Endothelial cell of umbilical vein (primary cell): ENCODE measurements at regions not wholly inside any gene's neighbourhood (a gene's known extent, or its start where the extent isn't known, plus 50 kb on each side); places are given as distances from the start of the nearest gene placed in this dataset.

Source experiments
- EZH2 ChIP-seq: IDR thresholded peaks from 2 replicates; pipeline ENCODE4 v1.6.1; 2012; ENCODE audit warnings: borderline replicate concordance, low read depth, mild to moderate bottlenecking, moderate library complexity, low read length, inconsistent platforms; ENCODE audit not compliant: severe bottlenecking
- FOS ChIP-seq: IDR thresholded peaks from 2 replicates; pipeline ENCODE4 v1.6.1; 2011; ENCODE audit warnings: mild to moderate bottlenecking, low read length, moderate library complexity, borderline replicate concordance; ENCODE audit not compliant: insufficient read depth
- GATA2 ChIP-seq: IDR thresholded peaks from 2 replicates; pipeline ENCODE4 v1.7.0; 2011; ENCODE audit warnings: low read depth, mild to moderate bottlenecking, moderate library complexity, mixed read lengths, low read length; ENCODE audit not compliant: insufficient read length, insufficient read depth
- JUN ChIP-seq: IDR thresholded peaks from 2 replicates; pipeline ENCODE4 v1.6.1; 2011; ENCODE audit warnings: borderline replicate concordance, low read depth; ENCODE audit not compliant: insufficient read length, insufficient read depth
- MYC ChIP-seq: IDR thresholded peaks from one replicate; pipeline ENCODE4 v1.6.1; 2011; ENCODE audit warnings: mild to moderate bottlenecking, low read depth, low read length
- POLR2A ChIP-seq: IDR thresholded peaks from 2 replicates; pipeline ENCODE4 v1.6.1; 2012; ENCODE audit warnings: low read depth, mild to moderate bottlenecking, control low read depth, low read length
- POLR2AphosphoS5 ChIP-seq: IDR thresholded peaks from 2 replicates; pipeline ENCODE4 v1.6.1; 2012; ENCODE audit warnings: low read depth, mild to moderate bottlenecking, control low read depth, low read length, moderate library complexity; ENCODE audit not compliant: insufficient read depth
- TF ChIP-seq, protein P1 (sequence below), 2 donors: IDR thresholded peaks; 1 replicate in 1 of 2; 2 replicates in 1 of 2; pipeline ENCODE4 v1.5.1; 2011; ENCODE audit warnings: low read length in 2 of 2, mild to moderate bottlenecking in 2 of 2, moderate library complexity in 2 of 2, control low read depth in 1 of 2, inconsistent platforms in 1 of 2, low read depth in 1 of 2; ENCODE audit not compliant: insufficient read depth in 1 of 2; ENCODE audit errors: extremely low read depth in 1 of 2
- TF ChIP-seq, protein P2 (sequence below): IDR thresholded peaks from 2 replicates; pipeline ENCODE4 v1.6.1; 2011; ENCODE audit not compliant: insufficient read depth, insufficient read length

DNA sequence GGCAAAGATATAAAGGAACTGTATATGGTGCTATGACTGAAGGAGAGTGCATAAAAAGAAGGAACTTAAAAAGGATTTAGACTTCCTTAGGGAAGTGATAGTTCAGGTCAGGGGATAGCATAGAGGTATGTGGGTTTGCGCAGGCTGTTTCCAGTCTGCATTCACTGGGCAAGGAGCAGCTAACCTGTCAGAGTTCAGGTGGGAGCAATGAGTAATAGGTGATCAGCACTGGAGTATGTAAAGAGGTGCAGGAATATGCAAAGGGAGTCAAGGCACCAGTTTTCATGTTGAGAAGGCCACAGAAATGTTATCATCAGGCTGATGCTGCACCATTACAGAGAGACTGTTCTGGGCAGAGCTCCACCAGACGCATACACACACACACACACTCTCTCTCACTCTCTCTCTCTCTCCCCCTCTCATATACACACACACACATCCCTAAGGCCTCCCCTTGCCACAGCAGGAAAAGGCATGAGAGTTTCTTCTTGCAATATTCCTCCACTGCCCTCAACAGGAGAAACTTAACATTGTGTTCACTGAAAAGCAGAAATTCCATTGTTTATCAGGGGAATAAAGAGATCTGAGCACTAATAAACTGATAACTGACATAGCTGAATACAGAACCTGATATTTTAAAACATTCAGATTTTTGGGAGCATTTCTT is 256.4 kb upstream of the GRID2 start:
- TF ChIP-seq POLR2AphosphoS5 = no peak
- TF ChIP-seq, protein P1, sequence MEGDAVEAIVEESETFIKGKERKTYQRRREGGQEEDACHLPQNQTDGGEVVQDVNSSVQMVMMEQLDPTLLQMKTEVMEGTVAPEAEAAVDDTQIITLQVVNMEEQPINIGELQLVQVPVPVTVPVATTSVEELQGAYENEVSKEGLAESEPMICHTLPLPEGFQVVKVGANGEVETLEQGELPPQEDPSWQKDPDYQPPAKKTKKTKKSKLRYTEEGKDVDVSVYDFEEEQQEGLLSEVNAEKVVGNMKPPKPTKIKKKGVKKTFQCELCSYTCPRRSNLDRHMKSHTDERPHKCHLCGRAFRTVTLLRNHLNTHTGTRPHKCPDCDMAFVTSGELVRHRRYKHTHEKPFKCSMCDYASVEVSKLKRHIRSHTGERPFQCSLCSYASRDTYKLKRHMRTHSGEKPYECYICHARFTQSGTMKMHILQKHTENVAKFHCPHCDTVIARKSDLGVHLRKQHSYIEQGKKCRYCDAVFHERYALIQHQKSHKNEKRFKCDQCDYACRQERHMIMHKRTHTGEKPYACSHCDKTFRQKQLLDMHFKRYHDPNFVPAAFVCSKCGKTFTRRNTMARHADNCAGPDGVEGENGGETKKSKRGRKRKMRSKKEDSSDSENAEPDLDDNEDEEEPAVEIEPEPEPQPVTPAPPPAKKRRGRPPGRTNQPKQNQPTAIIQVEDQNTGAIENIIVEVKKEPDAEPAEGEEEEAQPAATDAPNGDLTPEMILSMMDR (IDR thresholded peaks at IDR 0.05; ENCODE audit: extremely low read depth in 1 of 2, insufficient read depth in 1 of 2, low read depth in 1 of 2, low read length in 2 of 2) = no peak
- no peak for TF ChIP-seq JUN
- TF ChIP-seq EZH2 = no peak
- TF ChIP-seq, protein P2, sequence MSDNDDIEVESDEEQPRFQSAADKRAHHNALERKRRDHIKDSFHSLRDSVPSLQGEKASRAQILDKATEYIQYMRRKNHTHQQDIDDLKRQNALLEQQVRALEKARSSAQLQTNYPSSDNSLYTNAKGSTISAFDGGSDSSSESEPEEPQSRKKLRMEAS = no peak
- no peak for TF ChIP-seq POLR2A
- no peak for TF ChIP-seq FOS
- TF ChIP-seq GATA2 = no peak
- no peak for TF ChIP-seq MYC
